DND-41 (cell line): ENCODE measurements at regions not wholly inside any gene's neighbourhood (a gene's known extent, or its start where the extent isn't known, plus 50 kb on each side); places are given as distances from the start of the nearest gene placed in this dataset.

ENCODE experiments used
- CTCF ChIP-seq: IDR thresholded peaks from 2 replicates; pipeline ENCODE4 v1.5.1; 2012; ENCODE audit warnings: borderline replicate concordance, low read length, moderate library complexity, mild to moderate bottlenecking; ENCODE audit not compliant: poor library complexity, severe bottlenecking; ENCODE audit errors: extremely low read depth
- EZH2 ChIP-seq: IDR thresholded peaks from 3 replicates; pipeline ENCODE4 v1.6.1; 2012; ENCODE audit warnings: borderline replicate concordance, low read depth, mild to moderate bottlenecking, moderate library complexity, low read length, inconsistent platforms; ENCODE audit not compliant: severe bottlenecking

GRCh38 chr1:217088011-217088410, 364.8 kb upstream of the ESRRG start:
- TF ChIP-seq CTCF (no peak), EZH2 (no peak)
